Kasumi-1 (cell line): ENCODE measurements at regions not wholly inside any gene's neighbourhood (a gene's known extent, or its start where the extent isn't known, plus 50 kb on each side); places are given as distances from the start of the nearest gene placed in this dataset.
A peak's percentile ranks its signal among the peaks of the same experiment; 100 is the strongest.
"Not testable (repeated sequence)": the region's sequence is repeated elsewhere in the genome, so short reads cannot be mapped to it uniquely, and the experiment has no call there.

Source experiments
- DNase-seq, 2 experiments: peaks; one replicate each; lab custom pipeline; 2025; lab: John Stamatoyannopoulos, UW

- DNase-seq, result not testable (repeated sequence)
Observed at GRCh38 chr6:85750146-85750545, 107.5 kb upstream of the SYNCRIP start.

- DNase-seq, result no peak
Observed at GRCh38 chr6:85749236-85749635, 106.5 kb upstream of the SYNCRIP start.

- DNase-seq, result no peak
Observed at GRCh38 chr6:85747666-85748065, 105.0 kb upstream of the SYNCRIP start.

- no peak for DNase-seq
Observed at GRCh38 chr6:85747093-85747492, 104.4 kb upstream of the SYNCRIP start.

GRCh38 chr6:85744433-85744970 lies 101.8 kb upstream of the SYNCRIP start:
- DNase-seq, result no peak

- DNase-seq, result peak; percentile 6 to 22
Observed at GRCh38 chr6:85726206-85726605, 83.5 kb upstream of the SYNCRIP start.

GRCh38 chr6:85715797-85716196 lies 73.1 kb upstream of the SYNCRIP start:
- no peak for DNase-seq

- DNase-seq, result no peak
Observed at GRCh38 chr6:85714893-85715530, 72.3 kb upstream of the SYNCRIP start.

- DNase-seq, result no peak
Observed at GRCh38 chr6:85712346-85712745, 69.7 kb upstream of the SYNCRIP start.

GRCh38 chr6:85707515-85708145 lies 64.9 kb upstream of the SYNCRIP start:
- peak; percentile 30 to 57 for DNase-seq

- no peak for DNase-seq
Observed at GRCh38 chr6:85706272-85706671, 63.6 kb upstream of the SYNCRIP start.

GRCh38 chr6:85705220-85705619 lies 62.5 kb upstream of the SYNCRIP start:
- no peak for DNase-seq

GRCh38 chr6:85703406-85703805 lies 60.7 kb upstream of the SYNCRIP start:
- DNase-seq, result no peak
